ENCODE measurements at regions not wholly inside any gene's neighbourhood (a gene's known extent, or its start where the extent isn't known, plus 50 kb on each side); places are given as distances from the start of the nearest gene placed in this dataset.

- H3K4me1 Mint-ChIP-seq (ENCODE audit: unreplicated experiment) = peaks cover 26% of the 10 kb centered on the region
- H3K27me3 Mint-ChIP-seq (ENCODE audit: unreplicated experiment) = peaks cover 1% of the 10 kb centered on the region
- no peaks in the 10 kb centered on the region for H3K9me3 Mint-ChIP-seq (ENCODE audit: unreplicated experiment)
- DNase-seq (ENCODE audit: low spot score) = no peak
- H3K36me3 Mint-ChIP-seq (ENCODE audit: low read depth, unreplicated experiment) = peaks cover 4% of the 10 kb centered on the region
- H3K27ac Mint-ChIP-seq (ENCODE audit: unreplicated experiment) = no peak overlapping the region
- no peak for TF ChIP-seq CTCF (IDR thresholded peaks at IDR 0.05; ENCODE audit: unreplicated experiment)
- no peak overlapping the region for H3K4me3 Mint-ChIP-seq (ENCODE audit: unreplicated experiment)
Observed at GRCh38 chr10:28160866-28161405, 141.9 kb downstream of the MPP7 start.

- no peak for TF ChIP-seq CTCF (IDR thresholded peaks at IDR 0.05; ENCODE audit: unreplicated experiment)
- Mint-ChIP-seq H3K4me1 (ENCODE audit: unreplicated experiment) (peaks cover 50% of the 10 kb centered on the region), H3K36me3 (ENCODE audit: low read depth, unreplicated experiment) (no peaks in the 10 kb centered on the region), H3K4me3 (ENCODE audit: unreplicated experiment) (no peak overlapping the region), H3K27ac (ENCODE audit: unreplicated experiment) (peak overlapping the region; percentile 12), H3K27me3 (ENCODE audit: unreplicated experiment) (no peaks in the 10 kb centered on the region), H3K9me3 (ENCODE audit: unreplicated experiment) (no peaks in the 10 kb centered on the region)
- DNase-seq (ENCODE audit: low spot score) = no peak
Observed at GRCh38 chr10:28157379-28157778, 145.5 kb downstream of the MPP7 start.

GRCh38 chr10:28155726-28156125 lies 147.1 kb downstream of the MPP7 start:
- TF ChIP-seq CTCF (IDR thresholded peaks at IDR 0.05; ENCODE audit: unreplicated experiment) = no peak
- H3K36me3 Mint-ChIP-seq (ENCODE audit: low read depth, unreplicated experiment) = no peaks in the 10 kb centered on the region
- no peaks in the 10 kb centered on the region for H3K27me3 Mint-ChIP-seq (ENCODE audit: unreplicated experiment)
- H3K4me1 Mint-ChIP-seq (ENCODE audit: unreplicated experiment) = peaks cover 49% of the 10 kb centered on the region
- DNase-seq (ENCODE audit: low spot score) = no peak
- no peaks in the 10 kb centered on the region for H3K9me3 Mint-ChIP-seq (ENCODE audit: unreplicated experiment)
- H3K27ac Mint-ChIP-seq (ENCODE audit: unreplicated experiment) = peak overlapping the region; percentile 96
- H3K4me3 Mint-ChIP-seq (ENCODE audit: unreplicated experiment) = no peak overlapping the region

GRCh38 chr10:28151636-28152035 lies 151.2 kb downstream of the MPP7 start:
- H3K36me3 Mint-ChIP-seq (ENCODE audit: low read depth, unreplicated experiment) = no peaks in the 10 kb centered on the region
- H3K4me3 Mint-ChIP-seq (ENCODE audit: unreplicated experiment) = no peak overlapping the region
- DNase-seq (ENCODE audit: low spot score) = no peak
- peaks cover 33% of the 10 kb centered on the region for H3K4me1 Mint-ChIP-seq (ENCODE audit: unreplicated experiment)
- H3K27me3 Mint-ChIP-seq (ENCODE audit: unreplicated experiment) = no peaks in the 10 kb centered on the region
- no peak overlapping the region for H3K27ac Mint-ChIP-seq (ENCODE audit: unreplicated experiment)
- no peaks in the 10 kb centered on the region for H3K9me3 Mint-ChIP-seq (ENCODE audit: unreplicated experiment)
- no peak for TF ChIP-seq CTCF (IDR thresholded peaks at IDR 0.05; ENCODE audit: unreplicated experiment)

- Mint-ChIP-seq H3K27ac (ENCODE audit: unreplicated experiment) (no peak overlapping the region), H3K36me3 (ENCODE audit: low read depth, unreplicated experiment) (no peaks in the 10 kb centered on the region), H3K9me3 (ENCODE audit: unreplicated experiment) (no peaks in the 10 kb centered on the region), H3K4me1 (ENCODE audit: unreplicated experiment) (peaks cover 14% of the 10 kb centered on the region), H3K27me3 (ENCODE audit: unreplicated experiment) (no peaks in the 10 kb centered on the region), H3K4me3 (ENCODE audit: unreplicated experiment) (no peak overlapping the region)
- no peak for TF ChIP-seq CTCF (IDR thresholded peaks at IDR 0.05; ENCODE audit: unreplicated experiment)
- DNase-seq (ENCODE audit: low spot score) = no peak
Observed at GRCh38 chr10:28149746-28150145, 150.9 kb upstream of the ODAD2 start.
